ENCODE measurements at regions not wholly inside any gene's neighbourhood (a gene's known extent, or its start where the extent isn't known, plus 50 kb on each side); places are given as distances from the start of the nearest gene placed in this dataset.

DNA sequence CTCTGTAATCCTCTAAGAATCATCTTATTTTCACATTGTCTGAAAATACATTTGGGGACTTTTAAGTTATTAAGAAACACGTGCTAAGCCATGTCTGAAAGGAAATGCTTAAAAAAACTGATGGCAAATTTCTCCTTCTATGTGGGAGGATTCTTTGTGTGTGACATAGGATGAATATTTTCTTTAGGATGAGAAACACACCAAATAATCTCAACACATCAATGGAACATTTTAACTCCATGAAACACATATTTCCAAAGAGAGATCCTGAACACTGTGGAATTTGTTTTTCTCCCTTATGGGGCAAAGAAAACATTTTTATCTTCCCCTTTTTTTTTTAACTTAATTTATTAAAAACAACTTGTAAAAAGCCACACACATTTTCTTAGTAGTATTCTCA is 153.8 kb upstream of the ANKRD50 start:
- no peak overlapping the region for H4K5ac ChIP-seq (ENCODE audit: low read depth, low read length)
- ATAC-seq (ENCODE audit: low read depth) (no peak), DNase-seq (no peak)
- H3K79me1 ChIP-seq (ENCODE audit: low read depth in 1 of 2, low read length in 2 of 2), result no peaks in the 10 kb centered on the region
- no peak overlapping the region for H3K56ac ChIP-seq (ENCODE audit: extremely low read depth, insufficient read depth, low read length)
- no peaks in the 10 kb centered on the region for H3K36me3 ChIP-seq (ENCODE audit: control insufficient read depth, insufficient read depth, low read length)
- no peak overlapping the region for H4K91ac ChIP-seq (ENCODE audit: insufficient read depth, low read depth, low read length)
- in situ Hi-C loops (cut with MboI; ENCODE audit: low sequenced_read_pairs) (no loop called here), dilution Hi-C loops (cut with HindIII; ENCODE audit: low sequenced_read_pairs, unreplicated experiment) (no loop called here), intact Hi-C loops (cut with micrococcal nuclease) (no loop called here)
- H3K27ac ChIP-seq (ENCODE audit: insufficient read depth, low read length), result no peak overlapping the region
- no peak overlapping the region for H2BK5ac ChIP-seq (ENCODE audit: low read depth, low read length, poor library complexity, severe bottlenecking)
- no peak overlapping the region for H3K4ac ChIP-seq (ENCODE audit: low read depth, low read length)
- CTCF ChIA-PET, result interaction anchor here (1.0 kb wide), 1 partner anchor 10 kb away, joined by 3 read pairs; no protein-coding TSS in a partner anchor
- TF ChIP-seq RAD21 (IDR thresholded peaks at IDR 0.05; ENCODE audit: low read length) (no peak), CEBPB (IDR thresholded peaks at IDR 0.05; ENCODE audit: low read depth, low read length) (no peak), FOS (IDR thresholded peaks at IDR 0.05; ENCODE audit: low read depth, low read length) (no peak), SMC3 (IDR thresholded peaks at IDR 0.05; ENCODE audit: low read depth, low read length) (no peak), MAZ (IDR thresholded peaks at IDR 0.05; ENCODE audit: borderline replicate concordance, low read depth, low read length) (no peak), BHLHE40 (IDR thresholded peaks at IDR 0.05; ENCODE audit: low read depth, low read length) (no peak), MXI1 (IDR thresholded peaks at IDR 0.05; ENCODE audit: borderline replicate concordance, low read depth, low read length) (no peak), NFE2L2 (IDR thresholded peaks at IDR 0.05; ENCODE audit: low read depth, low read length) (no peak), CHD1 (IDR thresholded peaks at IDR 0.05; ENCODE audit: low read depth, low read length) (no peak), MAFK (IDR thresholded peaks at IDR 0.05; ENCODE audit: low read depth, low read length) (no peak)
- TF ChIP-seq, protein P1, sequence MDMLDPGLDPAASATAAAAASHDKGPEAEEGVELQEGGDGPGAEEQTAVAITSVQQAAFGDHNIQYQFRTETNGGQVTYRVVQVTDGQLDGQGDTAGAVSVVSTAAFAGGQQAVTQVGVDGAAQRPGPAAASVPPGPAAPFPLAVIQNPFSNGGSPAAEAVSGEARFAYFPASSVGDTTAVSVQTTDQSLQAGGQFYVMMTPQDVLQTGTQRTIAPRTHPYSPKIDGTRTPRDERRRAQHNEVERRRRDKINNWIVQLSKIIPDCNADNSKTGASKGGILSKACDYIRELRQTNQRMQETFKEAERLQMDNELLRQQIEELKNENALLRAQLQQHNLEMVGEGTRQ (IDR thresholded peaks at IDR 0.05; ENCODE audit: low read depth, low read length), result no peak
- TF ChIP-seq, protein P2, sequence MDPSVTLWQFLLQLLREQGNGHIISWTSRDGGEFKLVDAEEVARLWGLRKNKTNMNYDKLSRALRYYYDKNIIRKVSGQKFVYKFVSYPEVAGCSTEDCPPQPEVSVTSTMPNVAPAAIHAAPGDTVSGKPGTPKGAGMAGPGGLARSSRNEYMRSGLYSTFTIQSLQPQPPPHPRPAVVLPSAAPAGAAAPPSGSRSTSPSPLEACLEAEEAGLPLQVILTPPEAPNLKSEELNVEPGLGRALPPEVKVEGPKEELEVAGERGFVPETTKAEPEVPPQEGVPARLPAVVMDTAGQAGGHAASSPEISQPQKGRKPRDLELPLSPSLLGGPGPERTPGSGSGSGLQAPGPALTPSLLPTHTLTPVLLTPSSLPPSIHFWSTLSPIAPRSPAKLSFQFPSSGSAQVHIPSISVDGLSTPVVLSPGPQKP (IDR thresholded peaks at IDR 0.05; ENCODE audit: borderline replicate concordance, low read depth, low read length), result no peak
- TF ChIP-seq, protein P3, sequence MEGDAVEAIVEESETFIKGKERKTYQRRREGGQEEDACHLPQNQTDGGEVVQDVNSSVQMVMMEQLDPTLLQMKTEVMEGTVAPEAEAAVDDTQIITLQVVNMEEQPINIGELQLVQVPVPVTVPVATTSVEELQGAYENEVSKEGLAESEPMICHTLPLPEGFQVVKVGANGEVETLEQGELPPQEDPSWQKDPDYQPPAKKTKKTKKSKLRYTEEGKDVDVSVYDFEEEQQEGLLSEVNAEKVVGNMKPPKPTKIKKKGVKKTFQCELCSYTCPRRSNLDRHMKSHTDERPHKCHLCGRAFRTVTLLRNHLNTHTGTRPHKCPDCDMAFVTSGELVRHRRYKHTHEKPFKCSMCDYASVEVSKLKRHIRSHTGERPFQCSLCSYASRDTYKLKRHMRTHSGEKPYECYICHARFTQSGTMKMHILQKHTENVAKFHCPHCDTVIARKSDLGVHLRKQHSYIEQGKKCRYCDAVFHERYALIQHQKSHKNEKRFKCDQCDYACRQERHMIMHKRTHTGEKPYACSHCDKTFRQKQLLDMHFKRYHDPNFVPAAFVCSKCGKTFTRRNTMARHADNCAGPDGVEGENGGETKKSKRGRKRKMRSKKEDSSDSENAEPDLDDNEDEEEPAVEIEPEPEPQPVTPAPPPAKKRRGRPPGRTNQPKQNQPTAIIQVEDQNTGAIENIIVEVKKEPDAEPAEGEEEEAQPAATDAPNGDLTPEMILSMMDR (conservative IDR thresholded peaks at IDR 0.05; ENCODE audit: low read depth, low read length), result no peak
- H2AFZ ChIP-seq (replicated peaks; ENCODE audit: low read length, poor library complexity), result no peak overlapping the region
- no CpG with 5 or more reads among the region's 1 CpG for WGBS, 2 experiments (ENCODE audit: extremely low coverage in 2 of 2, insufficient read length in 1 of 2)
- H3K4me2 ChIP-seq (ENCODE audit: low read depth, low read length), result no peak overlapping the region
- POLR2A ChIA-PET (ENCODE audit: unreplicated experiment), result no interaction called here
- no peak overlapping the region for H3K14ac ChIP-seq (replicated peaks; ENCODE audit: low read depth, low read length)
- no peaks in the 10 kb centered on the region for H3K4me1 ChIP-seq (ENCODE audit: control insufficient read depth, insufficient read depth, low read length)
- no peak overlapping the region for H3K4me3 ChIP-seq (ENCODE audit: insufficient read depth, low read depth, low read length)
- H4K8ac ChIP-seq (ENCODE audit: low read depth in 2 of 2, low read length in 2 of 2), result no peak overlapping the region
- no peak overlapping the region for H2BK15ac ChIP-seq (ENCODE audit: low read depth, low read length)
- no peaks in the 10 kb centered on the region for H3K9me3 ChIP-seq (ENCODE audit: control insufficient read depth, insufficient read depth, low read length)
- no peak overlapping the region for H2AK9ac ChIP-seq (replicated peaks; ENCODE audit: low read depth, low read length, poor library complexity)
- H2AK5ac ChIP-seq (ENCODE audit: low read depth, low read length), result no peak overlapping the region
- no peaks in the 10 kb centered on the region for H3K9me1 ChIP-seq (ENCODE audit: insufficient read depth, low read length)
- no peak overlapping the region for H2BK120ac ChIP-seq (ENCODE audit: low read depth, low read length)
- BruUV-seq (replicated peaks), result no TSS peak
- no peaks in the 10 kb centered on the region; the same call in 1 of the 2 replicates for H3K27me3 ChIP-seq (ENCODE audit: control insufficient read depth, insufficient read depth, low read length)
- no peaks in the 10 kb centered on the region for H4K20me1 ChIP-seq (ENCODE audit: insufficient read depth, low read length)
- no peak overlapping the region for H3K9ac ChIP-seq (ENCODE audit: low read depth, low read length)
- no peak overlapping the region for H3K23ac ChIP-seq (ENCODE audit: low read depth, low read length)
- no peak overlapping the region for H2BK20ac ChIP-seq (ENCODE audit: low read depth, low read length)
- H3K18ac ChIP-seq (ENCODE audit: low read depth, low read length), result no peak overlapping the region

Data from IMR-90 (cell line).